Heart left ventricle (tissue), 16 donors: ENCODE measurements at regions not wholly inside any gene's neighbourhood (a gene's known extent, or its start where the extent isn't known, plus 50 kb on each side); places are given as distances from the start of the nearest gene placed in this dataset.

Source experiments
- ATAC-seq, 4 donors: fragments of 200-7000 bp; cut with Tn5 transposase; one replicate each; pipeline ENCODE4 v1.9.1; 2020 to 2022; ENCODE audit warnings: moderate library complexity in 4 of 4, mild to moderate bottlenecking in 3 of 4, moderate number of reproducible peaks in 1 of 4
- DNase-seq, 5 donors: peaks; one replicate each; pipeline ENCODE4 v3.0.0-alpha.2; 2020
- H3K27ac ChIP-seq, 12 donors: fragments of 200-600 bp; sonication (generic) in 4 of 12; one replicate each; pipeline versions ENCODE4 v1.5.0 to v1.8.0; 2016 to 2022; ENCODE audit warnings: mild to moderate bottlenecking in 2 of 12
- H3K27me3 ChIP-seq, 9 donors: fragments of 200-600 bp; sonication (generic) in 2 of 9; one replicate each; pipeline versions ENCODE4 v1.5.1 to v1.8.0; 2016 to 2022; ENCODE audit warnings: mild to moderate bottlenecking in 3 of 9
- H3K36me3 ChIP-seq, 9 donors: fragments of 200-600 bp; sonication (generic) in 2 of 9; one replicate each; pipeline versions ENCODE4 v1.5.0 to v1.8.0; 2018 to 2022; ENCODE audit warnings: mild to moderate bottlenecking in 2 of 9
- H3K4me1 ChIP-seq, 12 donors: fragments of 200-600 bp; sonication (generic) in 4 of 12; one replicate each; pipeline versions ENCODE4 v1.5.0 to v1.8.0; 2016 to 2022; ENCODE audit warnings: mild to moderate bottlenecking in 3 of 12
- H3K4me3 ChIP-seq, 12 donors: fragments of 200-600 bp; sonication (generic) in 4 of 12; one replicate each; pipeline versions ENCODE4 v1.5.0 to v1.8.0; 2017 to 2022; ENCODE audit warnings: mild to moderate bottlenecking in 9 of 12, moderate library complexity in 4 of 12
- H3K9me3 ChIP-seq, 12 donors: fragments of 200-600 bp; sonication (generic) in 4 of 12; one replicate each; pipeline versions ENCODE4 v1.5.0 to v1.8.0; 2016 to 2022; ENCODE audit warnings: mild to moderate bottlenecking in 1 of 12
- CTCF ChIP-seq, 12 donors: fragments of 200-600 bp; sonication (generic) in 4 of 12; IDR thresholded peaks; one replicate each; pipeline versions ENCODE4 v1.5.0 to v1.8.0; 2018 to 2022; ENCODE audit warnings: antibody characterized with exemption in 12 of 12, mild to moderate bottlenecking in 5 of 12
- POLR2A ChIP-seq, 2 donors: fragments of 450-650 bp; IDR thresholded peaks; one replicate each; pipeline ENCODE4 v1.6.1; 2017; ENCODE audit warnings: antibody characterized with exemption in 2 of 2, mild to moderate bottlenecking in 2 of 2, moderate library complexity in 2 of 2
- WGBS, 4 donors: extraction: QIAGEN DNeasy Blood & Tissue Kit in 2 of 4; methylation state at CpG; one replicate each; pipeline versions ENCODE4 v1.1.5 to v1.1.7; 2013 to 2018; 5-methylcytosine and 5-hydroxymethylcytosine counted together
- intact Hi-C, 10 donors: fragments of 100-400 bp; cut with DNase I; formaldehyde crosslinking; loops; one replicate each; pipeline versions ENCODE4 v1.11.1 to v1.14.2; 2022
- donor health status: ischemic (EF 13 %, LVEDD 7.1; RV severe dilation, severe dysfunction).
- donor health status: healthy with polysubstance abuse.
- donor health status: DM: no; HTN: yes; CAD: no.
- donor health status: DM: no; HTN: no; CAD: no.
- donor health status: ischemic (EF 25% LVEDD 6.9; RV normal size, moderate dysfunction).
- donor health status: ischemic (EF 25% LVEDD 5.7; RV mildly dilated, moderate dysfunction).
- donor health status: healthy.
- donor health status: DM: yes; HTN: yes; CAD: no.
- donor health status: ischemic (EF 35%, LVEDD 5.7; RV mildly dilated, moderate dysfunction).
- donor health status: nonischemic (EF 11% LVEDD 7.7; RV severe dilation, severe dysfunction).
- donor health status: DM: yes; HTN: yes; CAD: no.
- donor health status: PGD.
- donor health status: ischemic (EF 29% LVEDD 5.4; RV normal size, mild dysfunction).
- donor health status: nonischemic (EF 23%, LVEDD 6.1; RV moderate dilation, normal function).

- no peaks in the 10 kb centered on the region for H3K27me3 ChIP-seq
- DNase-seq, result no peak
- H3K4me1 ChIP-seq, result no peaks in the 10 kb centered on the region
- TF ChIP-seq POLR2A (IDR thresholded peaks at IDR 0.05), result no peak
- no peak for TF ChIP-seq CTCF (IDR thresholded peaks at IDR 0.05)
- intact Hi-C loops, result no loop called here
- no peak for ATAC-seq
- no peak overlapping the region for H3K4me3 ChIP-seq
- no peaks in the 10 kb centered on the region for H3K36me3 ChIP-seq
- WGBS, 4 donors, result 47 to 60% (median 55%) methylated on average over 8 of the region's 8 CpGs
- H3K9me3 ChIP-seq, result peaks cover 0 to 7% (median 0%) of the 10 kb centered on the region in 12 donors
- no peak overlapping the region for H3K27ac ChIP-seq
Observed at GRCh38 chr9:1490341-1491232, 440.4 kb downstream of the DMRT2 start.

GRCh38 chr9:1492156-1492555 lies 442.0 kb downstream of the DMRT2 start:
- DNase-seq (no peak), ATAC-seq (no peak)
- Histone ChIP-seq H3K27ac (no peak overlapping the region), H3K27me3 (no peaks in the 10 kb centered on the region), H3K9me3 (peaks cover 0 to 7% (median 0%) of the 10 kb centered on the region in 12 donors), H3K36me3 (no peaks in the 10 kb centered on the region), H3K4me1 (no peaks in the 10 kb centered on the region), H3K4me3 (no peak overlapping the region)
- 60 to 72% (median 66%) methylated on average over 3 of the region's 3 CpGs for WGBS, 4 donors
- no peak for TF ChIP-seq POLR2A (IDR thresholded peaks at IDR 0.05)
- no peak for TF ChIP-seq CTCF (IDR thresholded peaks at IDR 0.05)
- intact Hi-C loops, result no loop called here

- no peak for ATAC-seq
- TF ChIP-seq POLR2A (IDR thresholded peaks at IDR 0.05) (no peak), CTCF (IDR thresholded peaks at IDR 0.05) (no peak)
Observed at GRCh38 chr9:1495282-1496030, 445.3 kb downstream of the DMRT2 start.

GRCh38 chr9:1505489-1505888 lies 455.3 kb downstream of the DMRT2 start:
- no peak for ATAC-seq
- no peaks in the 10 kb centered on the region for H3K36me3 ChIP-seq
- H3K9me3 ChIP-seq, result peaks cover 0 to 3% (median 0%) of the 10 kb centered on the region in 12 donors
- no peak for TF ChIP-seq CTCF (IDR thresholded peaks at IDR 0.05)
- TF ChIP-seq POLR2A (IDR thresholded peaks at IDR 0.05), result no peak
- no peak overlapping the region for H3K27ac ChIP-seq
- DNase-seq, result no peak
- intact Hi-C loops, result no loop called here
- WGBS, 4 donors, result 23 to 60% (median 39%) methylated on average over 2 of the region's 2 CpGs
- H3K27me3 ChIP-seq, result no peaks in the 10 kb centered on the region
- H3K4me3 ChIP-seq, result no peak overlapping the region
- no peaks in the 10 kb centered on the region for H3K4me1 ChIP-seq

More at GRCh38 chr9:1495282-1496030, 445.3 kb downstream of the DMRT2 start:
- no peaks in the 10 kb centered on the region for H3K9me3 ChIP-seq
- H3K4me1 ChIP-seq, result no peaks in the 10 kb centered on the region
- 81 to 87% (median 85%) methylated on average over 2 of the region's 2 CpGs for WGBS, 4 donors
- H3K4me3 ChIP-seq, result no peak overlapping the region
- intact Hi-C loops, result no loop called here
- H3K36me3 ChIP-seq, result no peaks in the 10 kb centered on the region
- no peak overlapping the region for H3K27ac ChIP-seq
- H3K27me3 ChIP-seq, result no peaks in the 10 kb centered on the region
- no peak for DNase-seq
